Activated T-cell treated with anti-CD3 and anti-CD28 coated beads for 4 hours (primary cell): ENCODE measurements at regions not wholly inside any gene's neighbourhood (a gene's known extent, or its start where the extent isn't known, plus 50 kb on each side); places are given as distances from the start of the nearest gene placed in this dataset.
"Not testable (repeated sequence)": the region's sequence is repeated elsewhere in the genome, so short reads cannot be mapped to it uniquely, and the experiment has no call there.

Experiments
- DNase-seq: peaks from one replicate; pipeline ENCODE4 v3.0.0-alpha.2; 2020

DNA sequence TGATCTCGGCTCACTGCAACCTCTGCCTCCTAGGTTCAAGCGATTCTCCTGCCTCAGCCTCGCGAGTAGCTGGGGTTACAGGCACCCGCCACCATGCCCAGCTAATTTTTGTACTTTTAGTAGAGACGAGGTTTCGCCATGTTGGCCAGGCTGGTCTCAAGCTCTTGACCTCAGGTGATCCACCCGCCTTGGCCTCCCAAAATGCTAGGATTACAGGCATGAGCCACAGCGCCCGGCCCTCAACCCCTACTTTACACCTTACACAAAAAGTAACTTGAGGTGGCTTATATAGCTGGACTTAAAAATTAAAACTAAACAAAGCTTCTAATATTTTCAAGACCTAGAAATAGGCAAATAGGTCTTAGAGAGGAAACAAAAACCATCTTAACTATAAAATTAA lies 524.0 kb upstream of the FAM174A start:
- DNase-seq = not testable (repeated sequence)

DNA sequence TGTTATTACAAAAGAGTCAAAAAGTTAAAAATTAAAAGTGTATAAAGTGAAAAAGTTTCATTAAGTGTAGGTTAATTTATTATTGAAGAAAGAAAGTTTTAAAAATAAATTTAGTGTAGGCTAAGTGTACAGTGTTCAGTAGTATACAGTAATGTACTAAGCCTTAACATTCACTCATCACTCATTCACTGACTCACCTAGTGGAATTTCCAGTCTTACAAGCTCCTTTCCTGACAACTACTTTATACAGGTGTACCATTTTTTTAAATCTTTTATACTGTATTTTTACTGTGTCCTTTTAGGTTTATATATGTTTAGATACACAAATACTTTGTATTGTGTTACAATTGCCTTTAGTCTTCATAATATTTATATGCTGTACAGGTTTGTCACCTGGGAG lies 530.2 kb upstream of the FAM174A start:
- DNase-seq = no peak

DNA sequence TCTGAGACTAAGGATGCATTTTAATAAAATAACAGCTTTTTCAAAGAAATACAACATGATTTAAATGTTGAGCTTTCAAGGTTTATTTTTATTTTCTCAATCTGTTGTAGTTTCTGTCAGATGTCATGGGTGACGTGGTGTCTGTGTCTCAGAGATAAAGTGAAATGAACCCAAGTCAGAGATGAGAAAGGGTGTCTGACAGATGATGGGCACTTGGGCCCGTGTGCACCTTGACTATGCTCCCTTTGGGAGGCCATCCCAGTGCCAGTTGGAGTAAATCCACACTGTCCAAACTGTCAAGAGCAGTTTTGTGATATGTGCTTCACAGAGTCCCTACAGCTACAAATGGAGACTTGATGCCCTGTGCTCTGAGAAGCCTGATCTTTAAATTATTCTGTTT lies 536.9 kb upstream of the FAM174A start:
- DNase-seq = no peak

DNA sequence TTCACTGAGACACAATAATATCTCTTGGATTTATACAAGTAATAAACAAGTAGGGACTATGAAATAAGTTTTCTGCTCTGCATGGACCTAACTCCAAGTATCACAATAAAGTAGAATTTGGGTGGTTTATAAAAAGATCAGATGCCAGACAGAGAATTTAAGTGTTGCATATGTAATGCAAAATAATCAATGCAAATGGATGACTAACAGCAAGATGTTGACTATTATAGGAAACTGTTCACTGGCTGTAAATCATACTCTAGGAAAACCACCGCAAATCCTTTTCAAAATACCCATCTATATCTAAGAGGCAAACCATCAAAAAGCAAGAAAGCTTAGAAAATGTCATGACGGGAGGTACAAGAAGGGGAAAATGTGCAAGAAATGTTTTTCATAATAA lies 539.8 kb upstream of the FAM174A start:
- no peak for DNase-seq

DNA sequence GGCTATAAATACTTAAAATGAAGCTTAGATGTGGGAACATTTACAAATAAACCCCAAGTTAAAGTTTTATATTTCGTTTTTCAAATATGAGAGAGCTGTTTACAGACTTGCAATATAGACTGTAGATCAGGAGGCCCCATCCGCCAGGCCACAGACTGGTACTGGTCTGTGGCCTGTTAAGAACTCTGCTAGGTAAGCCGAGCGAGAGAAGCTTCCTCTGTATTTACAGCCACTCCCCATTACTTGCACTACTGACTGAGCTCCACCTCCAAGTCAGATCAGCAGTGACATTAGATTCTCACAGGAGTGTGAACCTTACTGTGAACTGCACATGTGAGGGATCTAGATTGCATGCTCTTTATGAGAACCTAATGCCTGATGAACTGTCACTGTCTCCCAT lies 561.4 kb upstream of the FAM174A start:
- DNase-seq = no peak

DNA sequence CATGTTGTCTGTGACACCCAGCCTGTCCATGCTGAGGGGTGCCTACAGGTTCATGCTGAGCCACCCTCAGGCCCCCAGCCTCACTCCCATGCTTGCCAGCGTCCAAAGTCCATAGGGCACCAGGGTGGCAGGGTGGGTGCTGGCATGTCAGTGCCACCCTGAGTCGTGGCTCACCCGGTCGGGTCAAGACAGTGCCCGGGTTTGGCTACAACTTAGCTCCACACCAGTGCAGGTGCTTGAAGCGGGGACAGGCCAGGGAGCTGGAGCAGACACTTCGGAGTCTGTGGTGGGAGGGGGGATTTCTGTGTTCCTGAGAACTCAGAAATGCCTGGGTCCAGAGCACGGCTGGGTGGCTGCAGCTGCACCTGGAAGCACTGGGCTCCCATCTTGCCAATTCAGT lies 579.2 kb upstream of the FAM174A start:
- no peak for DNase-seq

DNA sequence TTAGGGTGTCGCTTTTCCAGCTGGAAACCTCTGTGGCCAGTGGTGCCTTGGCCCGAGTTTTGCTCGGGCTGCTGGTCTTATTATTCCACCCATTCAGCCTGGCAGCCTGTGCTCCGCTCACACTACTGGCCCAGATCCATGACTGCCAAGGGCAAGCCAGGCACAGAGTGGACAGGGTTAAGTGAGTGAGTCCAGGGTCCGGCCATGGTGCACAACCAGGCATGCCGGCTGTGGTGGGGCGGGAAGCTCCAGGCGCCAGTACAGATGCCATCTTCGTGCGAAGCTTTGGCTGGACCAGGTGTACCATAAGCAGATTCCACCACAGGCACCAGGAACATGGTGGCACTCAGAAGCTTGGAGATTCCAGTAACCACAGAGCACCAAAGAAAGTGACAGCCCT lies 580.2 kb upstream of the FAM174A start:
- no peak for DNase-seq

DNA sequence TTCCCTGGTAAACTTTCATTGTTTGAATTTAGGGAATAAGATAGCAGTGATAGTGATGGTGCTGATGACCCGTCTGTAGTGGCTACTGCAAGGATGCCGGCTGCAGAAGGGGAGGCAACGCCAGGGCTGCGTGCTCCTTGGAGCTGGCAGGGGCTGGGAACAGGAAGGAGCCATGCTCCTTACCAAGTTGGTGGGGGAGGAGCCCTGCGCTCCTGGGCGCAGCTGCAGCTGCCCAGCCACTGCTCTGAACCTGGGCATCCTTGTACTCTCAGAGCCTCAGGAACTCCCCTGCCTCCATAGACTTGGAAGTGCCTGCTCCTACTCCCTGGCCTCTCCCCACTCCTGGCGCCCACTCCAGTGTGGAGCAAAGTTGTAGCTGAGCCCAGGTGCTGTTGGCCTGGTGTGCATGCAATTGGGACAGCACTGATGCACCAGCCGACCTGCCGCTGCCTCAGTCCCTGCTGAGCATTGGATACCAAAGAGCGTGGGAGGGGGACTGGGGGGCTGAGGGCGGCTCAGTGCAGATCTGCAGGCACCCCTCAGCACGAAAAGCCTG lies 585.1 kb upstream of the FAM174A start:
- DNase-seq = no peak

DNA sequence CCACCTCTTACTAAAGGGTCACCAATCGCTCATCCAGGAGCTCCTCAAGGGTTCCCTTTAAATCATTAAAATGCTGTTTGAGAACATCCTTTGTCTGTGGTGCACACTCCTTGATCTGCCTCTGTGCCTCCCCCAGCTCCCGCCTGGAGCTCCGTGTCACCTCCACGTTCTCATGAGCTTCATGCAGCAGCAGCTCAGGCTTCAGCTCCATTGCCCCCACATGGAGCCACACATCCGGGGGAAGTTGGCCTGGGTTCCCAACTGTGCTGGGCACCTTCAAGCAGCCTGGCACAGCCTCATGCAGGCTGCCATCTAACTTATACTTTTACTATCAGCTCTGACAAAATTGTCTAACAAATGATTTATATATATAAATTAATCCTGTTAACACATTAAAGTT lies 585.8 kb upstream of the FAM174A start:
- DNase-seq = no peak

DNA sequence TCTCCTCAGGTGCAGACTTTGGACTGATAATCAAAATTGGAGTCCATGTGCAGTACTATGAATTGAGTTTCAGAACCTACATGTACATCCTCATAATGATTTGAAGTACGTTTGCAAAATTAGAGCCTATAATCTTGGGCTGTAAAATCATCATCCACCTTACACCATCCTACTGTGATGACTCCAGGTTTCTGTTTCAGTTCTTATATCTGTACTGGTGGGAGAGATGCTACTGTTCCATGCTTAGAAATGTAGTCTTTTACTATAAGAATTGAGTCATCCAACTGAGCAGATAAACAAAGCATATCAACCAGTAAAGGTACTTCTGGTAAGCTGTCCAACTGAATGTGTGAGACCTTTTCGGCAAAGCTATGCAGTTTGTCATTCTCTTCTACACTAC lies 586.3 kb upstream of the FAM174A start:
- DNase-seq = no peak

DNA sequence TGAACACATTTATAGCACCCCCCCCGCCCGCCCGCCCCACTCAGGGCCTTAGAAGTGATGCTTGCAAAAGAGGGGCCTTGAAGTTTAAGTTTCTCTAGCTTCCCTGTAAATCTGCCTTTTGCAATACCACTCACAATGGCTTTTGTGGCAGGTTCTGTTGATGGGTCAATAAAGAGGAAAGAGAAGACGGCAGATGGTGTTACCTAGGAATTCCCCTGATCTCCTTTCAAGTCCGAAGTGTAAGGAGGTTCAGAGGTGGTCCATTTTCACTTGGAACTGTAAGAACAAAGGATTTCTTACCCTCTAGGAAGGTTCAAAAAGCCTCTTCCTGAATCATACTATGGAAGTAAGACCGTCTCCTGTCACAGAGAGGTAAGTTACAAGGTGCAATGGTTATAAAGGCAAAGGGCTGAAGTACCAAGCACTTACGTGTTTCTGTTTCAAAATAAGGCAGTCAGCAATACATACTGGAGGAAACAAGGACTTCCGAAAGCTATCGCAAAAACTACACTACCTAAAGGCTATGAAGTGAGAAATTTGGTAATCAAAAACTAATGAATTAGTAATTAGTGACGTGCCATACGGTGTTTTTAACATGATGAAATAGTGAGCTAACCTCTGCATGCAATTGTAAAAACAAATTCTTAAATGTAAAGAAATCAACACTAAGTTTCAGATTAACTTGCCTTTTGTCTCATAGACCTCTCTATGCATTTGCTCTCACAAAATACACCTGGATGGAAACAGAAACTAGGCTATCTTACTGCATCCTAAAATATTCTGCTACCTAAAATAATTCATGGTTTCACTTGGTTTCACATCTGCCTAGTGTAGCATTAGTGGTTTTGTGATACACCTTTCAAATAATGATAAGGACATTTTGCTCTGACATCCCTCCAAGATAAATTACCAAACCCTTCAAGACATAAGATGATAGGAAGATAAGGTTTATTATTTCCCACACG lies 589.4 kb upstream of the FAM174A start:
- DNase-seq = no peak

DNA sequence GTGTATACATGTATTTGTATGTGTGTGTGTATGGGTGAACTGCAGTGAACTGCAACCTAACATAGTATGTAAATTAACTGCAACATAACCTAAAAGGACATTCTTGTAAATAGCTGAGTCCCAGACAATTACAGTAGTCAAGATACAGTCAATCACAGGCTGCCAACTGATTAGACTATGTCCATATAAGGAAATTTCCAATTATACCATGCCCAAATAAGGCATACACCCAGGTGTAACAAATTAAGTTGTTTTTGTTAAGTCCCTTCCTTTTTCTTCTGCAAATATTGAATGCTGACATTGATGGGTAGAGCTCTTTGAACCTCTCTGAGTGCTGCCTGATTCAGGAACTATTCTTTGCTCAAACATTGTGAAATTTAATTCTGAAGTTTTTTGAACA lies 594.6 kb upstream of the FAM174A start:
- DNase-seq = no peak

DNA sequence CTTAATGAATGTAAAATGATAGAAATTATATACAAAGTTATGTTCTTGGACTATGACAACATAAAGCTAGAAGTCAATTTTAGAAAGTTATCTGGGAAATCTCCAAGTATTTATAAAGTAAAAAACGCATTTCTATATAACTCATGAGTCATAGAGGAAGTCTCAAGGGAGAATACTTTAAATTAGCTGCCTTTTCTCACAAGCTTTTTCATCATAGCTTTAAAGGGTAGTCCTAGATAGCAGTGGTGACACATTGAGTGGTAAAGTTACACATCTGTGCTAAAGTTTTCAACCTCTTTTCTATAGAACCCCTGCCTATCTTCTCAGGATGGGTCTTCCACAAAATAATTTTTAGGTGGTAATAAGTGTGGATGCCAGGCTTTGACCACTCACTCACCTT lies 598.3 kb upstream of the FAM174A start:
- DNase-seq = no peak

DNA sequence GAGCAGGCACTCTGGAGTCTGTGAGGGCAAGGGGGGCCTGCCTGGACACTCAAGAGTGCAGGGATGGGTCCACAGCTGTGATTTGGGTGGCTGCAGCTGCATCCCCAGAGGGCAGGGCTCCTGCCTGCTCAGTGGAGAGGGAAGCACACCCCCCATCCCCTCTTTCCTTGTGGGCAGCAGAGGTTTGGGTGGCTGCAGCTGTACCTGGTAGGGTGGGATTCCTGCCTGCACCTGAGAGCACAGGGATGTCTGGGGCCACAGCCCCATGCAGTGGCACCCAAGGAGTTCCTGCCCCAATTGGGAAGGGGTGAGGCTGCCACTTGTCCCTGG lies 605.4 kb upstream of the FAM174A start:
- DNase-seq = no peak

DNA sequence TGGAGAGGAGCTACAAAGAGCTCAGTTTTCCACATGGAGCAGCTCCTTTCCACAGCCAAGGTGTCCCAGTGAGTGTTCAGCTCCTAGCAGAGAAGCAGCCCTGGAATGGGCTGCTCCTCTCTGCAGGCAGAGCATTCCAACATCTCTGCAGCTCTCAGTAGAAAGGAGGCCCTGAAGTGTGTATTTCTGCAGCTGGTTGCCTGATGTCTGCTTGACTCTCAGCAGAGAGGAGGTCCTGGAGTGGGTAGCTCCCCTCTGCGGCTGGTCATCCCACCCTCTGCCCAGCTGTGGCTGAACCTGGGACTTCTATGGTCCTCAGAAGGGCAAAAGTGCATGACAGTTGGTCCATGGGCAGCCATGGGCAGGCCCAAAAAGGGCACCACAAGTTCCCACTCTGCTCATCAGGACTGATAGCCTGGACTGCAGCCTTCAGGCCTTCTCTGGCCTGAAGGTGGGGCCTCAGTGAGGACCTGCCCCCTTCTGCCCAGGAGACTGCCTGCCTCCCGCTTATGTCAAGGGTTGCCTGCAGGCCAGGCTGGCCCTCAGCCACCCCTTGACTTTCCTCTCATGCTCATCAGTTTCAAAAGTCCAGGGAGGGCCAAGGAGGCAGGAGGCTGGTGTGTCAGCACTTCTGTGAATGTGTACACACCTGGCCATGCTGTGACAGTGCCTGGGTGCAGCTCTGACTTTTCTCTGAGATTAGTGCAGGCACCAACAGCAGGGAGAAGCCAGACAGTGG lies 605.9 kb upstream of the FAM174A start:
- DNase-seq = no peak

DNA sequence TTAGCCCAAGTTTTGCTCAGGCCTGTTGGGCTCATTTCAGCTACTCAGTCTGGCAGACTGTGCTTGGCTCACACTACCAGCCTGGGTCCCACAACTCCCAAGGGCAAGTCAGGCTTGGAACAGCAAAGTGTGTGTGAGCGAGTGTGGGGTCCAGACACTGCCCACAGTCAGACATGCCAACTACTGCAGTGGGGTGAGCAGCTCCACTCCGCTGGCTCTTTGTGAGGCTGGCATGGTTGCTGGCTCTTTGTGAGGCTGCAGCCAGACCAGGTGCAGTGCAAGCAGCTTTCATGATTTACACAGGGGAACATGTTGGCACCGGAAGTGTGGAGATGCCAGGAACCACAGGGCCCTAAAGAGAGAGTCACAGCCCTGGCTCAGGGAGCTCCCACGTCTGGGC lies 606.7 kb upstream of the FAM174A start:
- no peak for DNase-seq

DNA sequence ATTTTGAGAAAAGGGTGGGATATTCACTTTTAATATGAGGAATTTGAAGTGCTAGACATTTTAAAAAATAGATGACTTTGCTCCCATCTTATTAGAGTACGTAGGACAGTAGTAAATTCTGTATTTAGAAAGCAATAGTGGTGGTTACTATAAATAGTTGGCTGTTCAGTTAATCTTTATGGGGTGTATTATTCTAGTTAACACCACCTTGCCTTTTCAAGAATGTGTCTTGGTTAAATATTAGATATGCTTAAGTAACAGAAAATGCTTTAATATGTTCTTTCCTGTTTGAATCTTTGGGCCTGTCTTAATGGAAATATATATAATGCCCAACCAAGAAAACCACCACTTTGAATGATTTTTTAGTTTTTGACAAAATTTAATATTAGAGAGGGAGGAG lies 608.7 kb upstream of the FAM174A start:
- no peak for DNase-seq

DNA sequence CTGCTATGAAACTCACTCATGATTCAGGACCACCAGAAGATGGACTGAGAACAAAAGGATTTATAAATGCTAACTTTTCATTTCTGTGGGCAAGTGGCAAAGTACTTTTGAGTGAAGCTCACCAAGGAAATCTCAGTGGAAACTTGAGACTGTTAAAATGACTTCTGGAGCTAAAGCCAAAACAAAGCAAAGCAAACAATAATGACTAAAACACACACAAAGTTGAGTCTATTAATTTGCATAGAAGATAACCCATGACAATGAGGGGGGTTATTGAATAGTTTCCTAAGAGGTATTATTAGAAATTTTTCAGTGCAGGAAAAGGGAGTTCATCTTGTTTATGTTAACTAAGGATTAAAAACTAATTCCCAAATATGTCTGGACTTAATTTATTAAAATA lies 612.8 kb upstream of the FAM174A start:
- DNase-seq = no peak

DNA sequence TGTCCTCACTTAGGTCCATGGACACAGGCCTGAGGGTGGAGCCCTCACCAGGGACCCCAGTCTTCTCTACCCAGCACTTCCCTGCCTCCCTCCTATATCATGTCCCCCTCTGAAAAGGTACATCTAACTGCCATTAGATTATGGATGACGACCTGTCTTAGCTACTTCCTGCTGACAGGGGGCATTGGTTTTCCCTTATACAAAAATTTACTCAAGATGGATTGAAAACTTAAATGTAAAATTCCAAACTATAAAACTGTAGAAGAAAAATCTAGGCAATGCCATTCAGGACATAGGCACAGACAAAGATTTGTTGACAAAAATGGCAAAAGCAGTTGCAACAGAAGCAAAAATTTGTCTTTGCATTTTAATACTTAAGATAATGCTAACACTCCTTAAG lies 623.2 kb upstream of the FAM174A start:
- no peak for DNase-seq

DNA sequence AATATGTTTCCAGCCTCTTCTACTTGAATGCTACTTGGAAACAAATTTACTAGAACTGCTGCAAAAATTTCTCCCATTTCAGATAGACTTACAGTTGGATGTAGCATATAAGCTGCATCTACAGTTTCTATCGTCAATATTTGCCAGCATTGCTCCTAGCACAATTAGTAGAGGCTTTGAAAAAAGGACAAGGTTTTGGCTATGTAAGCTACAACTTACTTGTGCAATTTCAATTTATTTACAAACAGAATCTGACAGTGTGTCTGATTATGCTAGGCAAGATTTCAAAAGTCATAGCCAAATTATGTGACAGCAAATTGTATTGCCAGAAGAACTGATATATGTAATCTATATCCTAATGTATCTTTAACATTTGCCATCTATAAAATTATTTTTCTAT lies 628.4 kb upstream of the FAM174A start:
- no peak for DNase-seq

DNA sequence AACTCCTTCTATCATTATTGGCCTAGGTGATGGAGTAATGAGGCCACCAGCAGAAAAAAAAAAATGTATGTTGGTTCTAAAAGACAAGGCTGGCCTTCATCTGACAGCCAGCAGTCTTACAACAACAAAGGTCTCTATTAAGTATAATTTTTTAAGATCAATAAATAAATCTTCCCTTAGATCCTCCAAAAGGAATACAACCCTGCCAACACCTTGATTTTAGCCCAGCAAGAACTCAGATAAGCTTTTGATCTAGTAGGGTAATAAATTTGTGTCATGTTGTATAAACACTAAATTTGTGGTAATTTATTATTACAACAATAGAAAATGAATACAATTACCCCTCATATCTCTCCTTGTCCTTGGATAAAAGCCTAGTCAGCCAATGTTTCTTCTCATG lies 633.2 kb upstream of the FAM174A start:
- no peak for DNase-seq

DNA sequence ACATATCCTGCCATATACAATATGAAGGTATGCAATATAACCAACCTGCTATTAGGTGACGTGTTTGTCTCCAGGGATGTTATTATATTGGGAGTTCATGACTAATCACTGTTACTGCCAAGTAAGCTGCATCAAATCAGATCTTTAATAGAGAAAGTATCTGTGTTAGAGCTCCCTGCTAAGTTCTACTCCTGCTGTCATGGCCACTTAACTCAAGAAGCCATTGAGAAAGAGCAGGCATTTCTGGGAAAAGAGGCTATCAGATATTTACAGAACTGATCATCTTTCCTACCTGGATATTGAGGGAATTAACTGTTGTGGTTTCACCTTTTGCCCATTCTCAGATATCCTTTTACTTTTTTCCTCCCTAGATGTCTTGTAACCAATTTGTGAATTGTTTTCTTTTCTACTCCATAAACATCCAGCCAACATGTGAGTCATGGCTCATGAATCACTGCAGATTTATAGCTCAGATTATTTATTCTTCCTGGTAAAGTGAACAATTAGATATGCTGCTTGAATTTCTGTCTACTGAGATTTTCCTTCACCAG lies 634.8 kb upstream of the FAM174A start:
- DNase-seq = no peak

DNA sequence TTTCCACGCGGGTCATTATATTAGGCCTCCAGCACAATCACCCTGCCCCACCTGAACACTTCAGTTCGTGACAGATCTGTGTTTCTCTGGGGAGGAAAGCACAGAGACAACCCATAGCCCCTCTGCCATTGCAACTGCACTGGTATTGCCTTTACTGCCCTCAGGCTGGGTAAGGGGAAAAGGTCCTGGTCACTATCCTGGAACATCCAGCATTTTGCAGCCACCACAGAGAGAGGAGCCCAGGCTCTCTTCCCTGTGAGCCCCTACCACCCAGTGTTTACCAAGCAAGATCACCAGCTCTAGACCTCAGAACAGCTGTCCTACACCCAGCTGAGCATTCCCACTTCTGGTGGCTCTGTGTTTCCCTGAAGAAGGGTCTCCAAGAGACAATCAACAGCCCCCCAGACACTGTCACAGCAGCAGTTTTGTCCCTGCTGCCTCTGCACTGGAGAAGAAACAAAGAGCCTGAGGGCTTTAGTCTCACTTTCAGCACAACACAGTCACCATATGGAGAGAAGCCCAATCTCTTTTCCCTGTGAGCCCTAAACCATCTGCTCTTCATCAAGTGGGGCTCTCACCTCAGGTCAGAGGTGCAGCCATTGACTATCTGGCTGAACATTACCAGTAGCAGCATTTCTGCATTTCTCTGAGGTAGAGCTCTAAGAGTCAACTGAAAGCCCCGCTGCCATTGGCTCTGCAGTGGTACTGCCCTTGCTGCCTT lies 655.2 kb upstream of the FAM174A start:
- DNase-seq = no peak
